GM19023 (cell line): ENCODE measurements at regions not wholly inside any gene's neighbourhood (a gene's known extent, or its start where the extent isn't known, plus 50 kb on each side); places are given as distances from the start of the nearest gene placed in this dataset.

Source experiments
- ATAC-seq: cut with Tn5 transposase; IDR thresholded peaks from one replicate; pipeline ENCODE4 v1.9.1; 2021; ENCODE audit warnings: mild to moderate bottlenecking, moderate library complexity; ENCODE audit not compliant: unreplicated experiment

GRCh38 chr20:58162986-58163385 lies 65.5 kb downstream of the ANKRD60 start:
- no peak for ATAC-seq

- ATAC-seq, result no peak
Observed at GRCh38 chr20:58161192-58161591, 67.3 kb downstream of the ANKRD60 start.

- ATAC-seq, result no peak
Observed at GRCh38 chr20:58160451-58161061, 67.9 kb downstream of the ANKRD60 start.

- ATAC-seq, result no peak
Observed at GRCh38 chr20:58155148-58155925, 73.1 kb downstream of the ANKRD60 start.

- no peak for ATAC-seq
Observed at GRCh38 chr20:58154113-58154512, 74.3 kb downstream of the ANKRD60 start.

- ATAC-seq, result no peak
Observed at GRCh38 chr20:58153121-58153520, 75.3 kb downstream of the ANKRD60 start.

GRCh38 chr20:58150772-58151171 lies 77.7 kb downstream of the ANKRD60 start:
- no peak for ATAC-seq

GRCh38 chr20:58149437-58150091 lies 78.9 kb downstream of the ANKRD60 start:
- no peak for ATAC-seq

GRCh38 chr20:58148891-58149290 lies 79.6 kb downstream of the ANKRD60 start:
- no peak for ATAC-seq

GRCh38 chr20:58147628-58148370 lies 80.7 kb downstream of the ANKRD60 start:
- no peak for ATAC-seq

GRCh38 chr20:58146746-58147140 lies 81.7 kb downstream of the ANKRD60 start:
- no peak for ATAC-seq

- ATAC-seq, result no peak
Observed at GRCh38 chr20:58146081-58146745, 82.2 kb downstream of the ANKRD60 start.

GRCh38 chr20:58145506-58146080 lies 82.9 kb downstream of the ANKRD60 start:
- ATAC-seq, result no peak

GRCh38 chr20:58144096-58144495 lies 84.4 kb downstream of the ANKRD60 start:
- no peak for ATAC-seq

- no peak for ATAC-seq
Observed at GRCh38 chr20:58143531-58143930, 84.9 kb downstream of the ANKRD60 start.

GRCh38 chr20:58142843-58143185 lies 85.6 kb downstream of the ANKRD60 start:
- ATAC-seq, result no peak

GRCh38 chr20:58141971-58142842 lies 86.2 kb downstream of the ANKRD60 start:
- no peak for ATAC-seq

GRCh38 chr20:58141496-58141895 lies 87.0 kb downstream of the ANKRD60 start:
- no peak for ATAC-seq

GRCh38 chr20:58140787-58141425 lies 87.5 kb downstream of the ANKRD60 start:
- no peak for ATAC-seq
